ENCODE measurements at regions not wholly inside any gene's neighbourhood (a gene's known extent, or its start where the extent isn't known, plus 50 kb on each side); places are given as distances from the start of the nearest gene placed in this dataset.

GRCh38 chr6:87979737-87980136 is 67.9 kb upstream of the SPACA1 start:
- TF ChIP-seq CTCF (IDR thresholded peaks at IDR 0.05 in 8 of 11, conservative IDR thresholded peaks at IDR 0.05 in 3 of 11) = no peak
- TF ChIP-seq POLR2A (IDR thresholded peaks at IDR 0.05) = no peak
